Middle frontal gyrus (tissue), 1 donor: ENCODE measurements at regions not wholly inside any gene's neighbourhood (a gene's known extent, or its start where the extent isn't known, plus 50 kb on each side); places are given as distances from the start of the nearest gene placed in this dataset.

Source experiments
- DNase-seq: peaks from one replicate; pipeline ENCODE4 v3.0.0-alpha.2; 2015; ENCODE audit warnings: low spot score; ENCODE audit errors: extremely low spot score

- DNase-seq = no peak
These were observed 83.5 kb upstream of the MAX start for GRCh38 chr14:65185829-65186228.

GRCh38 chr14:65186951-65187350, 84.6 kb upstream of the MAX start:
- no peak for DNase-seq

DNA sequence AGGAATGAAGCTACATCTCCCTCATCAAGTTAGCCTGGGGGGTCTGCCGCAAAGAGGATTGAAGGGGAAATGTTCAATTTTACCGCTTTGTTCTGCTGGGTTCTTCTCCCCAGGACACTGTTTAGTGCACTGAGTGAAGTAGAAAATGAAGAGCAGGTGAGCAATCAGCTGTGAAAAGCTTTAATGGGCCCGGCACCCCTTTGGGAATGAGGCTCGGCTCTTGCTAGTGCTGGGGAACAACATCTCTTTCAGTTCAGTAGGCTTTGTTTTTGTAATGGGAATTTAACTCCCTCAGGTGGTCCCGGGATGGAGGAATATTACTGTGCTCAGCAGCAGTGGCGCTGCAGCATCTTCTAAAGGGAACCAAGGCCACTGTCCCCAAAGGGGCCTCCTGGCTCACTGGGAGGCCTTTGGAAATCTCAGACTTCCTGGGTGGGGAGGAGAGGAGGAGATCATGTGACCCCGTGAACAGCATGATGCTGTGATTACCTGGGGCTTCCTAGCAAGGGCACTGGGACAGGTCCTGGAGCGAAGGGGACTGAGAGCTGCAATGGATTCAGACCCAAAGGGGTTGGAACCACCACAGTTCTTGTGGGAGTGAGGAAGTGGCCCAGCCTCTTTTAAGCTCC, 85.2 kb upstream of the MAX start:
- DNase-seq = no peak

- DNase-seq = no peak
These were observed 88.0 kb upstream of the MAX start for GRCh38 chr14:65190312-65190711.

- no peak for DNase-seq
These were observed 89.4 kb upstream of the MAX start for GRCh38 chr14:65191716-65192115.

GRCh38 chr14:65192686-65193085, 90.4 kb upstream of the MAX start:
- no peak for DNase-seq

- DNase-seq = no peak
These were observed 91.7 kb upstream of the MAX start for GRCh38 chr14:65193916-65194590.

DNA sequence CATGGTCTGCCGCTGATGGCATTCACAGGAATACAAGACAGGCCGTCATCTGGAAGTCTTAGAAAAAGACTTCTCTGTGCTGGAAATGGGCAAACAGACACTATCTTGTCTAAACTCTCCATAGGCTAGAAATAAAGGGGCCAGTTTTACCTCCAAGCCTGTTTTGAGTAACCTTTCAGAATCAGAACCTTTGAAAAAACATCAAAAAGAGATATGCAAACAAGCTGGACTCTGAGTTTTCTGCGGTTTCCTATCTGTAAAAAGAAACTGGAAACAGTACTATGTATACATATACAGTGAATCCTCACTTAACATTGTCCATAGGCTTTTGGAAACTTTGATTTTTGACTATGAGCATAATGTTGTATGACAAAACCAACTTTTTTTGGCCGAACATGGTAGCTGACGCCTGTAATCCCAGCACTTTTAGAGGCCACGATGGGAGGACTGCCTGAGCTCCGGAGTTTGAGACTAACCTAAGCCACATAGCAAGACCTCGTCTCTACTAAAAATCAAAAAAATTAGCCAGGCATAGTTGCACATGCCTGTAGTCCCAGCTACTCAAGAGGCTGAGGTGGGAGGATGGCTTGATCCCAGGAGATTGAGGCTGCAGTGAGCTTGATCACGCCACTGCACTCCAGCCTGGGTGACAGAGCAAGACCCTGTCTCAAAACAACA, 92.9 kb upstream of the MAX start:
- DNase-seq = no peak

- DNase-seq = no peak
These were observed 96.0 kb upstream of the MAX start for GRCh38 chr14:65198346-65198745.

DNA sequence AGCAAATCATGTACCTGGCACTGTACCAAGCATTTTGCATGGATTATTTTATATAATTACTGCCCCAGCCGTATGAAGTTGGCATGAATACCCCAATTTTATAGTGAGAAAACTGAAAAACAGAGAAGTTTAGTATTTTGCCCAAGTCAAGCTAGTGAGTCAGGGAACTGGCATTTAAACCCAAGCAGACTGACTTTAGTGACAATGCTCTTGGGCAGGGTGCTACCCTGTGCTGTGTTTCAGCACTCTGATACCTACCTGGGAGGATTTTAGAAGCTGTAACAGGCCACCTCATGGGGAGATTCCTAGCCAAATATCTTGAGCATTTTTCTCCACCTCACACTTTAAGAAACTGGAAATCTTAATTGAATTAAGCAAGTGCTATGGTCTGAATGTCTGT, 98.1 kb upstream of the MAX start:
- no peak for DNase-seq

DNA sequence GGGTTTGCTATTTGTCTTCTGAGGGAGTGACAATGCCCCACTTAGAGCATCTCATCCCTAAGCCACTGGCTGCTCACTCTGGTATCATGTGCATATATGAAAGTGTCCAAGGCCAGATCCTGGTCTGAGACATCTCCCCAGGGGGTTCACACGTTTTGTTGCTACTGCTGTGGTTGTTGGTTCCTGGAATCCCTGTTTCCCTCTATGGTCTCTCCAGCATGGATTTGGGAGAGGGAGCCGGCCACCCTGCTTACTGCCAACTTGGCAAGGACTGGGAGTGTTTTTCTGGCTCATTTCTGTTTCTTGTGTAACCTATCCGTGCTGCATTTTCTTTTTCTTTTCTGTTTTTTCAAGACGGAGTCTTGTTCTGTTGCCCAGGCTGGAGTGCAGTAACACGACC, 101.3 kb upstream of the MAX start:
- no peak for DNase-seq

DNA sequence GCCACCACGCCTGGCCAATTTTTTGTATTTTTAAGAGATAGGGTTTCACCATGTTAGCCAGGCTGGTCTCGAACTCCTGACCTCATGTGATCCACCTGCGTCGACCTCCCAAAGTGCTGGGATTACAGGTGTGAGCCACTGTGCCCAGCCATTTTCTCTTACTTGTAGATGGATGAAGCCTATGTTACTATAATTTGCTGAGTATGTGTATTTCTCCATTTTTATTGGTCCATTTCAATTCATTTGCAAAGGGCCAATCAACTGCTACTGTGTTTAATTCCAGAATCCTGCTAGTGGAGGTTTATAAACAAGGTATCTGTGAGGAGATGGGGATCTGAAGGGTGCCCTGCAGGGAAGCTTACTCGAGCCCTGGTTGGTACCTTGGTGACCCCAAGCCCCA, 101.7 kb upstream of the MAX start:
- no peak for DNase-seq

GRCh38 chr14:65206078-65206447, 103.7 kb upstream of the MAX start:
- no peak for DNase-seq

DNA sequence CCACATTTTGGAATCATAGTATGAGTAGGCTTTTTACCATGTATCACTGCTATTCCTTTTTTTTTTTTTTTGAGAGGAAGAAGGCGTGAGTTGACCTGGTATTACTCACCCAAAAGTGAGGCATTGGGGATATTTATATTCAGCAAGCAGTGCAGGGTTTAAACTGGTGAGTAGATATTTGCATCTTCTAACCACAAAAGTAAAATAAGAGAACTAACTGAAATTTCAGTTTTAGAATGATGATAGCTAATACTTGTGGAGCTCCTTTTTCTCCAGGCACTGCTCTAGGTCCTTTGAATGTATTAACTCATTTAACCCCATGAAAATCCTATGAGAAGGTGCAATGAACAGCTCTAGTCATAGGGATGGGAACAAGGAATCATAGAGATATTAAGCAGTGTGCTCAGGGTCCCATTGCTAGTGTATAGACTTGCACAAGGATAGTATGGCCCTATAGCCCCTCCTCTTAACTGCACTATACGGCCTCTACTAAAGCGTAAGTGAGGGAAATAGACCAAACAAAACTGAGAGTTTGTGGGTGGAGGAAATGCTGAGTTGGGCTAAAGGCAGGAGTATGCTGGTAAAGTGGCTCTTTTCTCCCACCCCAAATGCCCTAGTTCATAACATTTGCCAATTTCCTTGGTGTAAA, 104.3 kb upstream of the MAX start:
- no peak for DNase-seq

GRCh38 chr14:65208548-65208947, 106.2 kb upstream of the MAX start:
- DNase-seq = no peak

DNA sequence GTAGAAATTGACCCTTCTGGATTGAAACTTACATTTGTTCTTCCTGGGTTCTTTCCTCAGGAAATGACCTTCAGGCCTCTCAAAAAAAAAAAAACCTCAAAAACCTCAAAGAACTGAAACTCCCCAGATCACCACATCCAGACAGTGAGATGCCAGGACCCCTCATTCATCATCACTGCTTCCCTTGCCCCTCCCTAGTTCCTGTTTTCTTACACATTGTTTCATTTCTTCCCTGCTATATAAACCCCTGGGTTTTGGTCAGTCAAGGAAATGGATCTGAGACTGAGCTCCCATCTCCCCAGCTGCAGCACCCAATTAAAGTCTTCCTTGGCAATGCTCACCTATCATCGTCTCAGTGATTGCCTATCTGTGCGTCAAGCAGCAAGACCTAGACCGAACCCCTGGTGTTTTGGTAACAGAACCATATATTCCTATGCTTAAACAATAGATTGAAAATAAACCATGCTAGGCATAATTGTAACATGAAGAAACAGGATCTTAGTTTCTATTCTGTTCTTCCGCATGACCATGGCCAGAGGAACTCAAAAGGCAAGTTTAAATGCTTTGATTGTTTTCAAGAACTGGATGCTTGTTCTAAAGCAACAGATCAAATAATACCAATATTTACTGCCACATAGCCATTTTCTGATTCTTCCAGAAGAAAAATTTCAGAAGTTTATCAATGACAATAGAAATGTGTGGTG, 108.0 kb upstream of the MAX start:
- no peak for DNase-seq

- no peak for DNase-seq
These were observed 108.5 kb upstream of the MAX start for GRCh38 chr14:65210822-65211182.

GRCh38 chr14:65211341-65211987, 109.1 kb upstream of the MAX start:
- DNase-seq = no peak

DNA sequence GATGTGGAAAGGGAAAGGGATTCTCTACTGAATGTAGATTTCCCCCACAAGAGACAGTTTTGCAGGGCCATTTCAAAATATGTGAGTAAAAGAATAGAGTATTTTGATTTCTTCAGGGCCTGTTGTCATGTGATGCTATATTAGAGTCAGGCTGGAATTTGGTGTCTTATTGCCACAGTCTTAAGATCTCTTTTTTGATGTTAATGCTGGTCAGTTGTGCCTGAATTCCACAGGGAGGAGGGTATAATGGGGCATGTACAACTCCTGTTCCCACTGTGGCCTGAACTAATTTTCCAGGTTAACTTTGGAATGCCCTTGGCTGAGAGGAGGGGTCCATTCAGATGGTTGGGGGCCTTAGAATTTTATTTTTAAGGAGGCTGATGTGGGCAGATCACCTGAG, 111.0 kb upstream of the MAX start:
- DNase-seq = no peak

DNA sequence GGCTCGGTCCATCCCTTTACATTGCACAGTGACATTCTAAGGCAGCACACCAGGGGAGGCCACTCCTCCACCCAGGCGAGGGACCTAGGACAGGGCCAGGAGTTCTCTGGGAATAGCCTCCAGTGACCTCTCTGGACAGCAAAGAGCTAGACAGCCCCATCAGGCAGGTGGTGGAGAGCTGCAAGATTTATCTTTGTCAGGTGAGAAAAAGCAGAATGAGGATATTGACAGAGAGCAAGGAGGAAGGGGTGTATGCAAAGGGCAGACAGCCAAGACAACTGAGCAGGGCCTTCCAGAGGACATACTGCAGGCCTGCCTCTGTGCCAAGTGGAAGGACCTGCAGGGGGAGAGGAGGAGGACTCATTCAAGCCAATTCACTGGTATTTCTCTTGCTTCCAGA, 112.4 kb upstream of the MAX start:
- no peak for DNase-seq

GRCh38 chr14:65219353-65219752, 117.0 kb upstream of the MAX start:
- no peak for DNase-seq
